NT2/D1 (cell line): ENCODE measurements at regions not wholly inside any gene's neighbourhood (a gene's known extent, or its start where the extent isn't known, plus 50 kb on each side); places are given as distances from the start of the nearest gene placed in this dataset.

ENCODE experiments used
- DNase-seq: peaks from one replicate; pipeline ENCODE4 v3.0.0-alpha.2; 2011; ENCODE audit warnings: low read depth, low spot score
- H3K27me3 ChIP-seq: 2 replicates; pipeline ENCODE4 v1.6.0; 2011; ENCODE audit warnings: mild to moderate bottlenecking; ENCODE audit not compliant: insufficient read length, insufficient read depth
- H3K36me3 ChIP-seq: 2 replicates; pipeline ENCODE4 v1.6.1; 2011; ENCODE audit warnings: mild to moderate bottlenecking, low read length, mixed read lengths; ENCODE audit not compliant: insufficient read depth, insufficient read length
- H3K4me1 ChIP-seq: 2 replicates; pipeline ENCODE4 v1.5.1; 2011; ENCODE audit not compliant: insufficient read depth, insufficient read length
- H3K4me3 ChIP-seq: 2 replicates; pipeline ENCODE4 v1.5.1; 2011; ENCODE audit warnings: low read depth; ENCODE audit not compliant: insufficient read length
- H3K9ac ChIP-seq: 2 replicates; pipeline ENCODE4 v1.6.0; 2011; ENCODE audit warnings: low read depth; ENCODE audit not compliant: insufficient read length
- H3K9me3 ChIP-seq: 2 replicates; pipeline ENCODE4 v1.5.1; 2011; ENCODE audit warnings: mild to moderate bottlenecking, low read length; ENCODE audit not compliant: insufficient read depth
- SUZ12 ChIP-seq: IDR thresholded peaks from 2 replicates; pipeline ENCODE4 v1.6.1; 2011; ENCODE audit not compliant: insufficient read length, insufficient read depth; ENCODE audit errors: extremely low read depth
- YY1 ChIP-seq: IDR thresholded peaks from 2 replicates; pipeline ENCODE4 v1.6.1; 2011; ENCODE audit not compliant: insufficient read length, insufficient read depth
- ZNF274 ChIP-seq: IDR thresholded peaks from 2 replicates; pipeline ENCODE4 v1.6.1; 2011; ENCODE audit warnings: mild to moderate bottlenecking, low read depth, low read length

GRCh38 chrX:9329056-9329455, 135.8 kb upstream of the TBL1X start:
- H3K4me1 ChIP-seq, result no peaks in the 10 kb centered on the region
- no peak overlapping the region for H3K9ac ChIP-seq
- no peaks in the 10 kb centered on the region for H3K27me3 ChIP-seq
- no peak for TF ChIP-seq SUZ12
- no peak for TF ChIP-seq YY1
- no peak for TF ChIP-seq ZNF274
- no peaks in the 10 kb centered on the region for H3K9me3 ChIP-seq
- H3K36me3 ChIP-seq, result no peaks in the 10 kb centered on the region
- H3K4me3 ChIP-seq, result no peak overlapping the region
- DNase-seq, result no peak

GRCh38 chrX:9330249-9330982, 134.4 kb upstream of the TBL1X start:
- DNase-seq, result no peak
- no peak for TF ChIP-seq SUZ12
- no peaks in the 10 kb centered on the region for H3K36me3 ChIP-seq
- H3K9ac ChIP-seq, result no peak overlapping the region
- H3K9me3 ChIP-seq, result no peaks in the 10 kb centered on the region
- H3K27me3 ChIP-seq, result no peaks in the 10 kb centered on the region
- no peak overlapping the region for H3K4me3 ChIP-seq
- H3K4me1 ChIP-seq, result no peaks in the 10 kb centered on the region

DNA sequence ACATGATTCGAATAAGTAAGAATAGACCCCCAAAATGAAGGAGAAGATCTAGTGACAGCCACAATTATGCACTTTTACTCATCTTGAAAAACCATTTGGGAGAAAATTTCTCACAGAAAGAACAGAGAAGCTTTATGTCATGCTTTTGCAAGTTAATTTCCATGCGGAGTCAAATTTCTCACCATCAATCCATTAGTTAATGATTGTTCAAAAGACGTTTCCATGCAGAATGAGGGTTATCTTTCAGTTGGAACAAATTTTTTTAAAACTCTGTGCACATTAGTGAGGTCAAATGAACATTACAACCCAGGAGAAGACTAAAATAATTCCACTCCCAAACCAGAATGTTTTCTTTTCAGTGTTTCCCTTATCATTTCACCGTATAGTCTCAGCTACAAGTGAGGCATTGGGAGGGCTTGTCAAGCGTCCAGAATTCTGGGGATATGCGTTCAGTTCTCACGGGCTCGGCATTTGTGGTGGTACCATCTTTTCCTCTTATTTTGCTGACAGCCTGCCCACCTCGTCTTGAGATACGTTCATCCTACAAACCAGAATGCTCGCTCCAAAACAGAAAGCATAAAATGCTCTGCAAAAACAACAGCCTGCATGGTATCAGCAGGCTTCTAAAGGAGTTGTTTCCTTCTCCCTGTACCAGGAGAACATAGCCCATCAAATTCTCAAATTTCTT, 130.8 kb upstream of the TBL1X start:
- Histone ChIP-seq H3K4me1 (peaks cover 2% of the 10 kb centered on the region), H3K4me3 (no peak overlapping the region), H3K9ac (no peak overlapping the region), H3K36me3 (no peaks in the 10 kb centered on the region), H3K9me3 (no peaks in the 10 kb centered on the region), H3K27me3 (no peaks in the 10 kb centered on the region)
- DNase-seq, result no peak
- TF ChIP-seq ZNF274, result no peak
- no peak for TF ChIP-seq YY1
- TF ChIP-seq SUZ12, result no peak

- H3K36me3 ChIP-seq, result no peaks in the 10 kb centered on the region
- H3K4me3 ChIP-seq, result no peak overlapping the region
- H3K4me1 ChIP-seq, result peaks cover 2% of the 10 kb centered on the region
- DNase-seq, result no peak
- no peak for TF ChIP-seq SUZ12
- no peak for TF ChIP-seq YY1
- TF ChIP-seq ZNF274, result no peak
- no peaks in the 10 kb centered on the region for H3K9me3 ChIP-seq
- no peaks in the 10 kb centered on the region for H3K27me3 ChIP-seq
- no peak overlapping the region for H3K9ac ChIP-seq
These were observed 129.6 kb upstream of the TBL1X start for GRCh38 chrX:9335251-9335650.

- Histone ChIP-seq H3K4me3 (no peak overlapping the region), H3K9me3 (no peaks in the 10 kb centered on the region), H3K27me3 (no peaks in the 10 kb centered on the region), H3K36me3 (no peaks in the 10 kb centered on the region), H3K4me1 (peaks cover 6% of the 10 kb centered on the region), H3K9ac (no peak overlapping the region)
- no peak for DNase-seq
- TF ChIP-seq SUZ12 (no peak), YY1 (no peak), ZNF274 (no peak)
These were observed 128.4 kb upstream of the TBL1X start for GRCh38 chrX:9336456-9336855.

- Histone ChIP-seq H3K36me3 (no peaks in the 10 kb centered on the region), H3K4me3 (no peak overlapping the region), H3K9me3 (no peaks in the 10 kb centered on the region), H3K27me3 (no peaks in the 10 kb centered on the region), H3K4me1 (peaks cover 6% of the 10 kb centered on the region), H3K9ac (no peak overlapping the region)
- no peak for DNase-seq
- TF ChIP-seq SUZ12, result no peak
These were observed 127.8 kb upstream of the TBL1X start for GRCh38 chrX:9337046-9337445.

- no peak for DNase-seq
- Histone ChIP-seq H3K9ac (no peak overlapping the region), H3K4me3 (no peak overlapping the region), H3K9me3 (no peaks in the 10 kb centered on the region), H3K4me1 (peaks cover 6% of the 10 kb centered on the region), H3K27me3 (no peaks in the 10 kb centered on the region), H3K36me3 (no peaks in the 10 kb centered on the region)
- TF ChIP-seq YY1, result no peak
- no peak for TF ChIP-seq ZNF274
- no peak for TF ChIP-seq SUZ12
These were observed 125.9 kb upstream of the TBL1X start for GRCh38 chrX:9338986-9339385.
